Renal cortex interstitium (tissue), 11 donors: ENCODE measurements at regions not wholly inside any gene's neighbourhood (a gene's known extent, or its start where the extent isn't known, plus 50 kb on each side); places are given as distances from the start of the nearest gene placed in this dataset.

Experiments
- DNase-seq, 11 donors: peaks; one replicate each; pipeline ENCODE4 v3.0.0-alpha.2; 2013; ENCODE audit warnings: low read depth in 9 of 11, low spot score in 4 of 11; ENCODE audit errors: extremely low read depth in 1 of 11

GRCh38 chrX:110588164-110588563 is 207.5 kb downstream of the CHRDL1 start:
- peak in 7 of 11 donors; percentile 2 to 25 (median 9) for DNase-seq

GRCh38 chrX:110588853-110589252 is 206.8 kb downstream of the CHRDL1 start:
- no peak for DNase-seq

DNA sequence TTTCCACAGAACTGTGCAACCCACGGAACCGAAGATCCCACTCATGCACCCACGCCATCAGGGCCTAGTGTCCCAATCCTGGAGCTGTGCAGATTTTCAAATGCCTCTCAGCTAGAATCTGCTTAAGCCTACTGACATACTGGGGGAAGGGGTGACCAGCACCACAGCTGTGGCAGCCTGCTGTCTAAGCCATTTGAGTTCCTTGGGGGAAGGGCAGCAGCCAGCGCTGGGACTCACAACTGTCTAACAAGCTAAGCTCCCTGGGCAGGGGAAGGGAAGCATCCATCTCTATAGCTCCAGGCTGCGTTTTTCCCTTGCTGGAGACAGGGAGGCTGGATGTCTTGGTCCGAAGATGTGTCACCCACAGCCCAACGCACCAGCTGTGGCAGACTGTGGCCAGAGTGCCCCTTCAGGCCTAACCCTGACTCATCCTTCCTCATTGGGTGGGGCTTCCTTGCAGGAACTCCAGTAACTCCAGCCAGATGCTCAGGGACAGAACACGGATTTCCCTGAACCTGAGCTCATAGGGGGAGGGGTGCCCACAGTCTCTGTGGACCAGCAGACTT is 194.8 kb downstream of the CHRDL1 start:
- no peak for DNase-seq

GRCh38 chrX:110614596-110614995 is 181.0 kb downstream of the CHRDL1 start:
- no peak for DNase-seq
